Right lobe of liver (tissue), 6 donors: ENCODE measurements at regions not wholly inside any gene's neighbourhood (a gene's known extent, or its start where the extent isn't known, plus 50 kb on each side); places are given as distances from the start of the nearest gene placed in this dataset.

Experiments used
- ATAC-seq, 4 donors: fragments of 200-7000 bp; cut with Tn5 transposase; one replicate each; pipeline ENCODE4 v1.9.1; 2020; ENCODE audit warnings: mild to moderate bottlenecking in 4 of 4, moderate library complexity in 4 of 4
- DNase-seq, 3 donors: peaks; one replicate each; pipeline ENCODE4 v3.0.0-alpha.2; 2020
- H3K27ac ChIP-seq, 3 donors: fragments of 200-600 bp; one replicate each; pipeline ENCODE4 v1.8.0; 2022
- H3K27me3 ChIP-seq, 2 donors: fragments of 200-600 bp; one replicate each; pipeline ENCODE4 v1.8.0; 2022
- H3K36me3 ChIP-seq, 4 donors: fragments of 200-600 bp; sonication (generic) in 1 of 4; one replicate each; pipeline versions ENCODE4 v1.5.1 to v1.8.0; 2017 to 2022; ENCODE audit warnings: control low read depth in 1 of 4
- H3K4me1 ChIP-seq, 4 donors: fragments of 200-600 bp; sonication (generic) in 1 of 4; one replicate each; pipeline versions ENCODE4 v1.5.1 to v1.8.0; 2017 to 2022; ENCODE audit warnings: control low read depth in 1 of 4
- H3K4me3 ChIP-seq, 3 donors: fragments of 200-600 bp; one replicate each; pipeline ENCODE4 v1.8.0; 2022
- H3K9me3 ChIP-seq, 4 donors: fragments of 200-600 bp; sonication (generic) in 1 of 4; one replicate each; pipeline versions ENCODE4 v1.5.1 to v1.8.0; 2017 to 2022; ENCODE audit warnings: control low read depth in 1 of 4
- CTCF ChIP-seq, 4 donors: fragments of 200-600 bp in 3 of 4; fragments of 450-650 bp in 1 of 4; IDR thresholded peaks; one replicate each; pipeline versions ENCODE4 v1.5.1 to v1.8.0; 2016 to 2022; ENCODE audit warnings: antibody characterized with exemption in 4 of 4, mild to moderate bottlenecking in 2 of 4
- POLR2A ChIP-seq: fragments of 450-650 bp; IDR thresholded peaks from one replicate; pipeline ENCODE4 v1.6.1; 2017; ENCODE audit warnings: antibody characterized with exemption, mild to moderate bottlenecking
- WGBS: methylation state at CpG from one replicate; pipeline ENCODE4 v1.1.6; 2018; ENCODE audit warnings: low coverage, low lambda C conversion rate; ENCODE audit not compliant: insufficient coverage; ENCODE audit errors: missing lambda C conversion rate; 5-methylcytosine and 5-hydroxymethylcytosine counted together
- intact Hi-C, 2 donors: fragments of 100-400 bp; cut with DNase I; formaldehyde crosslinking; loops; one replicate each; pipeline versions ENCODE4 v1.11.2 to v1.14.1; 2022
- donor health status: DM: no; HTN: yes; CAD: no.
- donor health status: DM: no; HTN: no; CAD: no.
- donor health status: DM: no; HTN: no; CAD: no.
- donor health status: DM: no; HTN: yes; CAD: no.
- donor health status: DM: no; HTN: yes; CAD: no.

DNA sequence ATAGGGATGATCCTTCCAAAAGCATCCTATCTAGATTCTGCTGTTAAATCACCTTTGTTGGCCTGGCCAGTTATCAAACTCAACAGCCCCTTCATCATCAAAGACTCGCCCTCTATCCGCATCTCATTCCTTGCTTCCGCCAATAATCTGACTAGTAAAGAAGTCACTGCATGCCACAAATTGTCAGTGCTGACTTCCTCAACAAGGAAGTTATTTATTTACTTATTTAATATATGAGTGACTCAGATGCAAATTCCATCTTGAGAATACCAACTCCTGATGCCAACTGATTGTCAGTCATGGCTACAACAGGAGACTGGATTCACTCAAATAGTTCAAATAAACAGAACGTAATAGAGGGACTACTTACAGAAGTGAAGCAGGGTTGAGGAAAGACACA lies 283.8 kb downstream of the TRIML1 start:
- intact Hi-C loops: no loop called here
- ATAC-seq (no peak), DNase-seq (no peak)
- Histone ChIP-seq H3K27ac (no peak overlapping the region), H3K4me1 (no peaks in the 10 kb centered on the region), H3K4me3 (no peak overlapping the region), H3K36me3 (no peaks in the 10 kb centered on the region), H3K9me3 (no peaks in the 10 kb centered on the region), H3K27me3 (no peaks in the 10 kb centered on the region)
- WGBS: 55% methylated on average over 4 of the region's 4 CpGs
- TF ChIP-seq POLR2A (no peak), CTCF (IDR thresholded peaks at IDR 0.05) (no peak)

GRCh38 chr4:188428935-188429334 lies 289.7 kb downstream of the TRIML1 start:
- DNase-seq: no peak
- TF ChIP-seq POLR2A (no peak), CTCF (IDR thresholded peaks at IDR 0.05) (no peak)

GRCh38 chr4:188429965-188430364 lies 290.7 kb downstream of the TRIML1 start:
- DNase-seq: no peak
- TF ChIP-seq CTCF (IDR thresholded peaks at IDR 0.05): no peak
- TF ChIP-seq POLR2A: no peak
- Histone ChIP-seq H3K27ac (no peak overlapping the region), H3K36me3 (no peaks in the 10 kb centered on the region), H3K4me3 (no peak overlapping the region), H3K27me3 (peaks cover 0 to 3% of the 10 kb centered on the region in 2 donors), H3K9me3 (no peaks in the 10 kb centered on the region), H3K4me1 (no peaks in the 10 kb centered on the region)
- WGBS: 47% methylated on average over 5 of the region's 5 CpGs
- intact Hi-C loops: no loop called here
- ATAC-seq: no peak

More at GRCh38 chr4:188428935-188429334, 289.7 kb downstream of the TRIML1 start:
- Histone ChIP-seq H3K9me3 (no peaks in the 10 kb centered on the region), H3K27me3 (peaks cover 0 to 3% of the 10 kb centered on the region in 2 donors), H3K36me3 (no peaks in the 10 kb centered on the region), H3K4me1 (no peaks in the 10 kb centered on the region), H3K27ac (no peak overlapping the region), H3K4me3 (no peak overlapping the region)
- WGBS: 5% methylated on average over 6 of the region's 6 CpGs
- no peak for ATAC-seq
- intact Hi-C loops: no loop called here

GRCh38 chr4:188430384-188430783 lies 291.1 kb downstream of the TRIML1 start:
- TF ChIP-seq CTCF (IDR thresholded peaks at IDR 0.05) (no peak), POLR2A (no peak)
- Histone ChIP-seq H3K4me1 (no peaks in the 10 kb centered on the region), H3K9me3 (no peaks in the 10 kb centered on the region), H3K27me3 (peaks cover 0 to 3% of the 10 kb centered on the region in 2 donors), H3K27ac (no peak overlapping the region), H3K4me3 (no peak overlapping the region), H3K36me3 (no peaks in the 10 kb centered on the region)
- intact Hi-C loops: no loop called here
- ATAC-seq: no peak
- DNase-seq: no peak
- WGBS: 5% methylated on average over 2 of the region's 2 CpGs

DNA sequence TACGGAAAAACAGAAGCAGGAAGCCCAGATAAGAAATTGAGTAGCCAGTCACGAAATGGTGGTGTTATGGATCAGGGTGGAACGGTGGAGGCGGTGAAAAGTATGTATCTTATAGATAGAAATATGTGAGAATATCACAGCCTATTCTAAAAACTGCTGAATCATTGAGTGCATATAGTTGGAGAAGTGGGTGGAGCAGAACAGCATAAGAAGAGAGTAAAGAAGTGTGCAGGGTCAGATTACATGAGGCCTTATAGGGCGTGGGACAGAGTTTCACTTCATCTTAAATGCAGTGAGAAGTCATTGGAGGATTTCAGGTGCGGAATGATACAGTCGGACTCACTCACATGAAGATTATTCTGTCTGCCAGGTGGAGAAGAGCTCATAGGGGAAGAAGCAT lies 293.1 kb downstream of the TRIML1 start:
- Histone ChIP-seq H3K27me3 (peaks cover 0 to 3% of the 10 kb centered on the region in 2 donors), H3K36me3 (no peaks in the 10 kb centered on the region), H3K4me1 (no peaks in the 10 kb centered on the region), H3K9me3 (no peaks in the 10 kb centered on the region), H3K4me3 (no peak overlapping the region), H3K27ac (no peak overlapping the region)
- intact Hi-C loops: no loop called here
- DNase-seq: no peak
- no peak for ATAC-seq
- 52% methylated on average over 7 of the region's 7 CpGs for WGBS
- TF ChIP-seq CTCF (IDR thresholded peaks at IDR 0.05): no peak
